Body of pancreas (tissue), 4 donors: ENCODE measurements at regions not wholly inside any gene's neighbourhood (a gene's known extent, or its start where the extent isn't known, plus 50 kb on each side); places are given as distances from the start of the nearest gene placed in this dataset.

Experiments
- POLR2A ChIP-seq, 3 donors: fragments of 450-650 bp; IDR thresholded peaks; one replicate each; pipeline ENCODE4 v1.6.1; 2016; ENCODE audit warnings: antibody characterized with exemption in 3 of 3, mild to moderate bottlenecking in 2 of 3
- TF ChIP-seq, protein P1 (sequence below), 7 experiments: fragments of 450-650 bp in 4 of 7; fragments of 200-600 bp in 3 of 7; sonication (generic) in 3 of 7; IDR thresholded peaks; one replicate each; pipeline ENCODE4 v1.5.1; 2016 to 2019; ENCODE audit warnings: antibody characterized with exemption in 7 of 7

DNA sequence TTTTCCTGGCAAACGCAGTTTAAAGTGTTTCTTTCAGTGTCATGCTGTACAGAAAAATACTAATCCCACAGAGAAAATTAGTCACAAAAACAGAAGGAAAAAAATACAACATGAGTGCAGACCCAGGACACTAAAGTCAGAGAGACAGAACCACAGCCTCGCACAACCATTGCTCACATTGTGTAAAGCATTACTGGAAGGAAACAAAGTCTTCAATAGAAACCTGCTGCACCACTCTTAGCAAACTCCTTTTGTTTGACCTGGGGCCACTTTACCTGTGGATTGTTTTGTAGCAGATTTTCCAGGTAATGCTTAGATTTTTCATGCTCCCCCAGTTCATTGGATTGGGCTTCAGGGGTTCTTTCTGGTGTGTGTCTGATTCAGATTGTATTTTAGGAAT, 131.8 kb upstream of the TMLHE start:
- TF ChIP-seq, protein P1, sequence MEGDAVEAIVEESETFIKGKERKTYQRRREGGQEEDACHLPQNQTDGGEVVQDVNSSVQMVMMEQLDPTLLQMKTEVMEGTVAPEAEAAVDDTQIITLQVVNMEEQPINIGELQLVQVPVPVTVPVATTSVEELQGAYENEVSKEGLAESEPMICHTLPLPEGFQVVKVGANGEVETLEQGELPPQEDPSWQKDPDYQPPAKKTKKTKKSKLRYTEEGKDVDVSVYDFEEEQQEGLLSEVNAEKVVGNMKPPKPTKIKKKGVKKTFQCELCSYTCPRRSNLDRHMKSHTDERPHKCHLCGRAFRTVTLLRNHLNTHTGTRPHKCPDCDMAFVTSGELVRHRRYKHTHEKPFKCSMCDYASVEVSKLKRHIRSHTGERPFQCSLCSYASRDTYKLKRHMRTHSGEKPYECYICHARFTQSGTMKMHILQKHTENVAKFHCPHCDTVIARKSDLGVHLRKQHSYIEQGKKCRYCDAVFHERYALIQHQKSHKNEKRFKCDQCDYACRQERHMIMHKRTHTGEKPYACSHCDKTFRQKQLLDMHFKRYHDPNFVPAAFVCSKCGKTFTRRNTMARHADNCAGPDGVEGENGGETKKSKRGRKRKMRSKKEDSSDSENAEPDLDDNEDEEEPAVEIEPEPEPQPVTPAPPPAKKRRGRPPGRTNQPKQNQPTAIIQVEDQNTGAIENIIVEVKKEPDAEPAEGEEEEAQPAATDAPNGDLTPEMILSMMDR (IDR thresholded peaks at IDR 0.05) = no peak
- no peak for TF ChIP-seq POLR2A (IDR thresholded peaks at IDR 0.05)
